ENCODE measurements at regions not wholly inside any gene's neighbourhood (a gene's known extent, or its start where the extent isn't known, plus 50 kb on each side); places are given as distances from the start of the nearest gene placed in this dataset.

DNA sequence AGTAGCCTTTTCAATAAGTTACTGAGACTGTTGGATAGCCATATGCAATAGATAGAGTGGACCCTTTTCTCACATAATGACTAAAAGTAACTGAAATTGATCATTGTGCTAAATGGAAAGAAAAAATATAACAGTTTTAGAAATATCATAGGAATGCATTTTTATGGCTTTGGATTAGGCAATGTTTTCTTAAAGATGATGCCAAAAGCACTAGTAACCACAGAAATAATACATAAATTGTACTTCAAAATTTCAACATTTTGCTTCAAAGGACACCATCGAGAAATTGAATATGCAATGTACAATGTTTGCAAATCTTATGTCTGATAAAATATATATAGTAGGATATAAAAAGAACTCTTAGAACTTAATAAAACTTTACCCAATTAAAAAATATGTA is 1267.5 kb upstream of the CDH9 start:
- TF ChIP-seq, protein P1, sequence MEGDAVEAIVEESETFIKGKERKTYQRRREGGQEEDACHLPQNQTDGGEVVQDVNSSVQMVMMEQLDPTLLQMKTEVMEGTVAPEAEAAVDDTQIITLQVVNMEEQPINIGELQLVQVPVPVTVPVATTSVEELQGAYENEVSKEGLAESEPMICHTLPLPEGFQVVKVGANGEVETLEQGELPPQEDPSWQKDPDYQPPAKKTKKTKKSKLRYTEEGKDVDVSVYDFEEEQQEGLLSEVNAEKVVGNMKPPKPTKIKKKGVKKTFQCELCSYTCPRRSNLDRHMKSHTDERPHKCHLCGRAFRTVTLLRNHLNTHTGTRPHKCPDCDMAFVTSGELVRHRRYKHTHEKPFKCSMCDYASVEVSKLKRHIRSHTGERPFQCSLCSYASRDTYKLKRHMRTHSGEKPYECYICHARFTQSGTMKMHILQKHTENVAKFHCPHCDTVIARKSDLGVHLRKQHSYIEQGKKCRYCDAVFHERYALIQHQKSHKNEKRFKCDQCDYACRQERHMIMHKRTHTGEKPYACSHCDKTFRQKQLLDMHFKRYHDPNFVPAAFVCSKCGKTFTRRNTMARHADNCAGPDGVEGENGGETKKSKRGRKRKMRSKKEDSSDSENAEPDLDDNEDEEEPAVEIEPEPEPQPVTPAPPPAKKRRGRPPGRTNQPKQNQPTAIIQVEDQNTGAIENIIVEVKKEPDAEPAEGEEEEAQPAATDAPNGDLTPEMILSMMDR (IDR thresholded peaks at IDR 0.05; ENCODE audit: insufficient read depth, low read length) = no peak
- no peak for TF ChIP-seq POLR2AphosphoS5 (IDR thresholded peaks at IDR 0.05; ENCODE audit: low read depth)

Data from HL-60 (cell line).